ENCODE measurements at regions not wholly inside any gene's neighbourhood (a gene's known extent, or its start where the extent isn't known, plus 50 kb on each side); places are given as distances from the start of the nearest gene placed in this dataset.

GRCh38 chr3:14300721-14301399 is 101.5 kb upstream of the SLC6A6 start:
- H3K36me3 ChIP-seq (replicated peaks) = no peaks in the 10 kb centered on the region
- H3K27me3 ChIP-seq (ENCODE audit: low read depth) = peaks cover 3% of the 10 kb centered on the region; the same call in 1 of the 2 replicates
- in situ Hi-C loops (cut with MboI; ENCODE audit: low sequenced_read_pairs) = no loop called here
- no peak for DNase-seq (ENCODE audit: low spot score in 2 of 2)
- H3K9me3 ChIP-seq = no peaks in the 10 kb centered on the region
- H3K4me1 ChIP-seq = no peaks in the 10 kb centered on the region
- H3K4me3 ChIP-seq = no peak overlapping the region

DNA sequence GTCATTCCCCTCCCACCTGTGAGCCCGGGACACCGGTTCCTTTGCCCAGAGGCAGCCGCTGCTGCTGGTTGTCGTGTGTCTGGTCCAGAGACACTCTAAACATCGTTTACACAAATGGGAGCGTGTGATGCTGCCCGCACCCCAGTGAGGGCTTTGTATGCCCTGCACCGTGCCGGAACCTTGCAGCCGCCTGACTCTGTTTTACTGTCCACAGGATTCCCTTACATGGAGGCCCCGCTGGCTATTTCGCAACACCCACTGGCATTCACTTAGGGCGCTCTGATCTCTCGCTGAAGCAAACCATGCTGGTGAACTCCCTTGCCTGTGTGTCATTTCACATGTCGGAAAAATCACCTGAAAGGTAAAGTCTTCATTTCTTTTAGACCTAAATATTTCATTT is 100.8 kb upstream of the SLC6A6 start:
- H3K9me3 ChIP-seq = no peaks in the 10 kb centered on the region
- no peak overlapping the region for H3K4me3 ChIP-seq
- no peak for DNase-seq (ENCODE audit: low spot score in 2 of 2)
- in situ Hi-C loops (cut with MboI; ENCODE audit: low sequenced_read_pairs) = no loop called here
- H3K36me3 ChIP-seq (replicated peaks) = no peaks in the 10 kb centered on the region
- no peaks in the 10 kb centered on the region for H3K4me1 ChIP-seq
- H3K27me3 ChIP-seq (ENCODE audit: low read depth) = peaks cover 2% of the 10 kb centered on the region; the same call in 1 of the 2 replicates

DNA sequence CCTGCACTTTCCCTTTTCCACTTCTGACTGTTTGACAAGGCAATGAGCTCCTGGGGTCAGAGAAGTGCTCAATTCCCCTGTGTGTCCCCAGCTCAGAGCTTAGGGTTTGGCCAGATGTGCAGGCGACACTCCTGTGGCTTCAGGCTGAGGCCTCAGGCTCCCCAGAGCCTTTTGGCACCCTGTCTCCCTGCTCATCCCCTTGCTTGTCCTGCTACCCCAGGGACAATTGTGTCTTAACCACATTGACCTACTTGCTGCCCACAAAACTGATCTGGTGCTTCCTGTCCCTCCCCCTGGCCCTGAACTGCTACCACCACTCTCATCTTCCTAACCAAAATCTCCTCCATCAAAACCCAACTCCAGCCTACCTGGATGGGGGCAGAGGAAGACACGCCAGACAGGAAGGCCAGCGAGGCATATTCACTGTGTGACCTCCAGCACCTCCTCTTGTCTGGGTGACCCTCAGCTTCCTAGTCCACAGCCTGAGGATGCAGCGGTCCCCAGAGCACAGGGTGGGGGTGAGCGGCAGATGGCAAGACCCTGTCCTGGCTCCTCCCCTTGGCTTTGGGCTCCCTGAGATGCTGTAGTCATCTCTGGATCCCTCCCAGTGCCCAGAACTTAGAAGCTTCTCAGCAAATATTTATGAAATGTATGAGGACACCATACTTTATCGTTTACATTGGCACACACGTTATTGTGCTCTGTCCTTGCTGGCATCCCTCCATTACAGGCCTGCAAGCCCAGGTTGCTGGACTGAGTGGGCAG is 98.9 kb upstream of the SLC6A6 start:
- Histone ChIP-seq H3K9me3 (no peaks in the 10 kb centered on the region), H3K27me3 (ENCODE audit: low read depth) (peaks cover 5% of the 10 kb centered on the region), H3K36me3 (replicated peaks) (no peaks in the 10 kb centered on the region), H3K4me3 (no peak overlapping the region), H3K4me1 (no peaks in the 10 kb centered on the region)
- DNase-seq (ENCODE audit: low spot score in 2 of 2) = no peak
- in situ Hi-C loops (cut with MboI; ENCODE audit: low sequenced_read_pairs) = no loop called here

- no peak for DNase-seq (ENCODE audit: low spot score in 2 of 2)
- Histone ChIP-seq H3K36me3 (replicated peaks) (no peaks in the 10 kb centered on the region), H3K4me1 (no peaks in the 10 kb centered on the region), H3K4me3 (no peak overlapping the region), H3K27me3 (ENCODE audit: low read depth) (peaks cover 7% of the 10 kb centered on the region), H3K9me3 (no peaks in the 10 kb centered on the region)
- in situ Hi-C loops (cut with MboI; ENCODE audit: low sequenced_read_pairs) = no loop called here
These were observed 98.0 kb upstream of the SLC6A6 start for GRCh38 chr3:14304101-14305045.

- in situ Hi-C loops (cut with MboI; ENCODE audit: low sequenced_read_pairs) = no loop called here
- DNase-seq (ENCODE audit: low spot score in 2 of 2) = no peak
- no peaks in the 10 kb centered on the region for H3K9me3 ChIP-seq
These were observed 97.1 kb upstream of the SLC6A6 start for GRCh38 chr3:14305324-14305723.

DNA sequence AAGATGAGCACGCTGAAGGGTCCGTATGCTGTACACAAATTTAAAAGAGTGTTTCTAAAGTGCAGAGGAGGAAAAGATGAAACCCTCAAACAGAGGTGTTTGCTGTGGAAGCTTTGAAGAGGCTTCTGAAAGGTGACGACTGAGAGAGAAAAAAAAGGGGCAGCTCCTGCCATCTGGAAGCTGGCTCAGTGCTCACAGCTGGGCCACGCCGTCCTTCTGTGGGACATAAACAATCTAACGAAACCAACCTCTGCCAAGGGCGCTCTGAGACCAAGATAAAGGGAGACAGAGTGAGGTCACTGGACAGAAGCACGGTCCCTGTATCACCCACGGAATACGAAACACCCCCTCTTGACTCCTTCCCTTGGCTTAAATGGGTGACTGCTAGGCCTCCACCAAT is 96.3 kb upstream of the SLC6A6 start:
- no peaks in the 10 kb centered on the region for H3K4me1 ChIP-seq
- H3K9me3 ChIP-seq = no peaks in the 10 kb centered on the region
- no peak for DNase-seq (ENCODE audit: low spot score in 2 of 2)
- H3K27me3 ChIP-seq (ENCODE audit: low read depth) = peaks cover 9% of the 10 kb centered on the region
- in situ Hi-C loops (cut with MboI; ENCODE audit: low sequenced_read_pairs) = no loop called here
- no peaks in the 10 kb centered on the region for H3K36me3 ChIP-seq (replicated peaks)
- no peak overlapping the region for H3K4me3 ChIP-seq

More at GRCh38 chr3:14305324-14305723, 97.1 kb upstream of the SLC6A6 start:
- H3K36me3 ChIP-seq (replicated peaks) = no peaks in the 10 kb centered on the region
- H3K27me3 ChIP-seq (ENCODE audit: low read depth) = peaks cover 9% of the 10 kb centered on the region
- H3K4me1 ChIP-seq = no peaks in the 10 kb centered on the region
- H3K4me3 ChIP-seq = no peak overlapping the region

- Histone ChIP-seq H3K9me3 (no peaks in the 10 kb centered on the region), H3K36me3 (replicated peaks) (no peaks in the 10 kb centered on the region), H3K4me1 (no peaks in the 10 kb centered on the region), H3K27me3 (ENCODE audit: low read depth) (peaks cover 11% of the 10 kb centered on the region), H3K4me3 (no peak overlapping the region)
- DNase-seq (ENCODE audit: low spot score in 2 of 2) = no peak
- in situ Hi-C loops (cut with MboI; ENCODE audit: low sequenced_read_pairs) = no loop called here
These were observed 94.6 kb upstream of the SLC6A6 start for GRCh38 chr3:14307656-14308302.

DNA sequence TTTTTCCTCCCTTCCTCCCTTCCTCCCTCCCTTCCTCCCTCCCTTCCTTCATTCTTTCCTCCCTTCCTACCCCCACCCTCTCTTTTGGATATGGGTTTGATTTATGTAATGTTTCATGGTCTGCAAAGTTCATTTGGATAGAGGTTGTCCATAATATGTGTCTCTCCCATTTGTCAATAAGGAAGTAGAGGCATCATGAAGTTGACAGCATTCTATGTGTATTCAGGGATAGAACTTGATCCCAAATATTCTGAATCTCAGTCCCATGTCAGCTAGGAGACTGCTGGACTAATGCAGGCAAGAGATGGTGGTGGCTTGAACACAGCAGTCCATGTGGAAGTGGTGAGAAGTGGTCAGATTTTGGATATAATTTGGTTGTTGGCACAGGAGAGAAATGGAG is 90.7 kb upstream of the SLC6A6 start:
- Histone ChIP-seq H3K27me3 (ENCODE audit: low read depth) (peaks cover 41% of the 10 kb centered on the region), H3K9me3 (no peaks in the 10 kb centered on the region), H3K4me3 (no peak overlapping the region), H3K4me1 (no peaks in the 10 kb centered on the region), H3K36me3 (replicated peaks) (no peaks in the 10 kb centered on the region)
- in situ Hi-C loops (cut with MboI; ENCODE audit: low sequenced_read_pairs) = no loop called here
- no peak for DNase-seq (ENCODE audit: low spot score in 2 of 2)

DNA sequence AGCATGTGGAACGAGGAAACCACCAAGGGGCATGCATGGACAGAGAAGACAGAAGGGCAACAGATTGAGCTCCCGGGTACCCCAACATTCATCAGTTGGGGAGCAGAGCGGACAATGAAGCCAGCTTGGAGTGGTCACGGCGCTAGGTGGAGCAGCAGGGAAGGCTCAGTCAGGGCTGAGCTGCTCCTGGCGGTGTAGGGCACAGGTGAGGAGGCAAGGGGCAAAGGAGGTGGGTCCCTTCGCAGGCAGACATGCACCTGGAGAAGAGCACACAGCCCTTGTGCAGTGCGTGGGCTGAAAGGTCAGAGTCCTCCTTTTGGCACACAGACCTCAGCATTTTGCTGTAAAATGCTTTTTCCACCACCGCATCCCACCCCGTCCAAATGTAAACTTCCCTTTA is 90.0 kb upstream of the SLC6A6 start:
- in situ Hi-C loops (cut with MboI; ENCODE audit: low sequenced_read_pairs) = no loop called here

GRCh38 chr3:14317057-14317553 is 85.3 kb upstream of the SLC6A6 start:
- H3K9me3 ChIP-seq = no peaks in the 10 kb centered on the region
- in situ Hi-C loops (cut with MboI; ENCODE audit: low sequenced_read_pairs) = no loop called here

More for the DNA sequence above, 90.0 kb upstream of the SLC6A6 start:
- H3K9me3 ChIP-seq = no peaks in the 10 kb centered on the region
- no peaks in the 10 kb centered on the region for H3K36me3 ChIP-seq (replicated peaks)
- no peaks in the 10 kb centered on the region for H3K4me1 ChIP-seq
- DNase-seq (ENCODE audit: low spot score in 2 of 2) = no peak
- H3K27me3 ChIP-seq (ENCODE audit: low read depth) = peaks cover 41% of the 10 kb centered on the region
- no peak overlapping the region for H3K4me3 ChIP-seq

GRCh38 chr3:14318646-14319045 is 83.8 kb upstream of the SLC6A6 start:
- Histone ChIP-seq H3K4me1 (no peaks in the 10 kb centered on the region), H3K27me3 (ENCODE audit: low read depth) (peaks cover 22% of the 10 kb centered on the region), H3K9me3 (no peaks in the 10 kb centered on the region), H3K36me3 (replicated peaks) (no peaks in the 10 kb centered on the region), H3K4me3 (no peak overlapping the region)
- DNase-seq (ENCODE audit: low spot score in 2 of 2) = no peak
- in situ Hi-C loops (cut with MboI; ENCODE audit: low sequenced_read_pairs) = no loop called here

More at GRCh38 chr3:14317057-14317553, 85.3 kb upstream of the SLC6A6 start:
- Histone ChIP-seq H3K4me3 (no peak overlapping the region), H3K27me3 (ENCODE audit: low read depth) (peaks cover 35% of the 10 kb centered on the region), H3K4me1 (no peaks in the 10 kb centered on the region), H3K36me3 (replicated peaks) (no peaks in the 10 kb centered on the region)
- no peak for DNase-seq (ENCODE audit: low spot score in 2 of 2)

DNA sequence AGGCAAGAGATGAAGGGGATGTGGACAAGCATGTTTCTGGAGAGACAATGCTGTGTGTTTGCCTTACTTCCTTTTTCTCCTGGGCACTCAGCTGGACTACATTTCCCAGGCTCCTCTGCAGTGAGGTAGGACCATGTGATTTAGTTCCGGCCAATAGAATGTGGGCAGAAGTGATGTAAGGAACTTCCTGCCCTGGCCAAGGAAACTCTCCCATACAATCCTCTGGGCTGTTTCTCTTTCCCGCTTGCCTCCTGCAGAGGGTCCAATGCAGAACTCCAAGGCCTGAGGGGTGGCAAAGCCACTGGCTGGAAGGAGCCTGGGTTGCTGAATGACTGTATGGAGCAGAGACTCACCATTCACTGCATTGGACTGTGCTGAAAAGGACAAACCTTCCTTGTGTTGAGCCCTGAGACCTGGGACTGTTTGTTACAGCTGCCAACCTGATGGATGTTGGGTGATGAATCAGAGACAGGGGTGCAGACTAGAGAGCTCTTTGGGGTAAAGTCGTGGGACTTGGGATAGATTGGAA is 82.7 kb upstream of the SLC6A6 start:
- Histone ChIP-seq H3K9me3 (no peaks in the 10 kb centered on the region), H3K4me3 (no peak overlapping the region), H3K27me3 (ENCODE audit: low read depth) (peaks cover 13% of the 10 kb centered on the region), H3K36me3 (replicated peaks) (no peaks in the 10 kb centered on the region), H3K4me1 (no peaks in the 10 kb centered on the region)
- peak; percentile 60 to 65 for DNase-seq (ENCODE audit: low spot score in 2 of 2)
- in situ Hi-C loops (cut with MboI; ENCODE audit: low sequenced_read_pairs) = no loop called here

- Histone ChIP-seq H3K36me3 (replicated peaks) (no peaks in the 10 kb centered on the region), H3K9me3 (no peaks in the 10 kb centered on the region), H3K4me3 (no peak overlapping the region), H3K27me3 (ENCODE audit: low read depth) (peaks cover 8% of the 10 kb centered on the region), H3K4me1 (no peaks in the 10 kb centered on the region)
- in situ Hi-C loops (cut with MboI; ENCODE audit: low sequenced_read_pairs) = no loop called here
- DNase-seq (ENCODE audit: low spot score in 2 of 2) = no peak
These were observed 82.2 kb upstream of the SLC6A6 start for GRCh38 chr3:14320219-14320618.
